ENCODE measurements at regions not wholly inside any gene's neighbourhood (a gene's known extent, or its start where the extent isn't known, plus 50 kb on each side); places are given as distances from the start of the nearest gene placed in this dataset.
"Not testable (repeated sequence)": the region's sequence is repeated elsewhere in the genome, so short reads cannot be mapped to it uniquely, and the experiment has no call there.

DNA sequence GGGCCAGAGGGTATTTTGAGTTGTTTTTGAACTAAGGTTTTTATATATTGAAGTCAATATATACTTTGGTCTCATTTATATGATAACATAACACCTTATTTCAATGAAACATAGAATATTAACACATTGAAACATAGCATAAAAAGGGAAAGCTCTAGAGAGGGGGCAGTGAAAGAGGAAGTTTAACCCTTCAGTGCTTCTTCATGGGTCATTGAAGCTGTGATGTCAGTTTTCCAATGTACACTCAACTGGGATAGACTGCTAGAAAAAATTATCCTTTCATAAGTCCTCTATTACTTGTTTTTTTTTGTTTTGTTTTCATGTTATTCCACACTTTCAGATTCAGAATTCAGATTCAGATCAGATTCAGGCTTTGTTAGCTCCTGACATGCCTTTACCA, 442.7 kb downstream of the EPHA5 start:
- H3K36me3 ChIP-seq (ENCODE audit: insufficient read depth, low read length): no peaks in the 10 kb centered on the region
- ATAC-seq (ENCODE audit: insufficient read depth, low read depth): no peak
- no peaks in the 10 kb centered on the region for H4K20me1 ChIP-seq (ENCODE audit: insufficient read depth, low read length)

DNA sequence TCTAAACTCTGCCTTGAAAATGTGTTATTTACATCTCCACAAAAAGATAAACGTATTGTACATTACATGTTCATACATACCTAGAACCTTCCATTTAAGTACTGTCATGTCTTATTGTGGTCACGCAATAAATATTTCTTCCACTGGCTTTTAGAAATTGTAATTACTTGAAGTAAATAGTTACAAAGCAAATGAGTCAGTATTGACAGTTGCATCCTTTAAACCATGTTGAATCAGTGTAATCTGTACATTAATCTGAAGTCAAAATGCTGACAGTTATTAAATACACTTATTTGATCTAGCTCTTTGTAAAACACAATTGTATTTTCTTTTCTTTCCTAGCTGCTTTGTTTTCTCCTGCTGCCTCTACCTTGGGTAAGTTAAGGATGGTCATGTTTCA, 446.7 kb downstream of the EPHA5 start:
- ATAC-seq (ENCODE audit: insufficient read depth, low read depth) (no peak), DNase-seq (no peak)
- Histone ChIP-seq H2AFZ (ENCODE audit: low read depth, low read length) (no peak overlapping the region), H3K4me2 (ENCODE audit: insufficient read depth, low read length) (no peak overlapping the region), H3K79me2 (ENCODE audit: insufficient read depth, low read length) (no peaks in the 10 kb centered on the region), H3K9me3 (ENCODE audit: insufficient read depth, low read length, severe bottlenecking) (no peaks in the 10 kb centered on the region), H3K9ac (ENCODE audit: low read depth, low read length) (no peak overlapping the region), H3K27ac (ENCODE audit: low read length) (no peak overlapping the region), H3K27me3 (ENCODE audit: insufficient read depth, low read length, poor library complexity) (no peaks in the 10 kb centered on the region), H4K20me1 (ENCODE audit: insufficient read depth, low read length) (no peaks in the 10 kb centered on the region), H3K4me1 (ENCODE audit: insufficient read depth, low read length) (no peaks in the 10 kb centered on the region), H3K36me3 (ENCODE audit: insufficient read depth, low read length) (no peaks in the 10 kb centered on the region), H3K4me3 (ENCODE audit: low read depth in 1 of 2, low read length in 2 of 2) (no peak overlapping the region)
- no peak for TF ChIP-seq EZH2 (IDR thresholded peaks at IDR 0.05; ENCODE audit: borderline replicate concordance, low read depth, low read length, severe bottlenecking)
- TF ChIP-seq, protein P1, sequence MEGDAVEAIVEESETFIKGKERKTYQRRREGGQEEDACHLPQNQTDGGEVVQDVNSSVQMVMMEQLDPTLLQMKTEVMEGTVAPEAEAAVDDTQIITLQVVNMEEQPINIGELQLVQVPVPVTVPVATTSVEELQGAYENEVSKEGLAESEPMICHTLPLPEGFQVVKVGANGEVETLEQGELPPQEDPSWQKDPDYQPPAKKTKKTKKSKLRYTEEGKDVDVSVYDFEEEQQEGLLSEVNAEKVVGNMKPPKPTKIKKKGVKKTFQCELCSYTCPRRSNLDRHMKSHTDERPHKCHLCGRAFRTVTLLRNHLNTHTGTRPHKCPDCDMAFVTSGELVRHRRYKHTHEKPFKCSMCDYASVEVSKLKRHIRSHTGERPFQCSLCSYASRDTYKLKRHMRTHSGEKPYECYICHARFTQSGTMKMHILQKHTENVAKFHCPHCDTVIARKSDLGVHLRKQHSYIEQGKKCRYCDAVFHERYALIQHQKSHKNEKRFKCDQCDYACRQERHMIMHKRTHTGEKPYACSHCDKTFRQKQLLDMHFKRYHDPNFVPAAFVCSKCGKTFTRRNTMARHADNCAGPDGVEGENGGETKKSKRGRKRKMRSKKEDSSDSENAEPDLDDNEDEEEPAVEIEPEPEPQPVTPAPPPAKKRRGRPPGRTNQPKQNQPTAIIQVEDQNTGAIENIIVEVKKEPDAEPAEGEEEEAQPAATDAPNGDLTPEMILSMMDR (IDR thresholded peaks at IDR 0.05; ENCODE audit: borderline replicate concordance, extremely low read depth, low read length, poor library complexity, severe bottlenecking): no peak

More for the DNA sequence above, 442.7 kb downstream of the EPHA5 start:
- Histone ChIP-seq H3K4me3 (ENCODE audit: low read depth in 1 of 2, low read length in 2 of 2) (no peak overlapping the region), H3K9me3 (ENCODE audit: insufficient read depth, low read length, severe bottlenecking) (no peaks in the 10 kb centered on the region), H3K27me3 (ENCODE audit: insufficient read depth, low read length, poor library complexity) (no peaks in the 10 kb centered on the region), H3K4me2 (ENCODE audit: insufficient read depth, low read length) (no peak overlapping the region), H3K27ac (ENCODE audit: low read length) (no peak overlapping the region), H2AFZ (ENCODE audit: low read depth, low read length) (no peak overlapping the region), H3K4me1 (ENCODE audit: insufficient read depth, low read length) (no peaks in the 10 kb centered on the region), H3K79me2 (ENCODE audit: insufficient read depth, low read length) (no peaks in the 10 kb centered on the region), H3K9ac (ENCODE audit: low read depth, low read length) (no peak overlapping the region)
- TF ChIP-seq EZH2 (IDR thresholded peaks at IDR 0.05; ENCODE audit: borderline replicate concordance, low read depth, low read length, severe bottlenecking): no peak
- TF ChIP-seq, protein P1 (IDR thresholded peaks at IDR 0.05; ENCODE audit: borderline replicate concordance, extremely low read depth, low read length, poor library complexity, severe bottlenecking): no peak
- DNase-seq: no peak

DNA sequence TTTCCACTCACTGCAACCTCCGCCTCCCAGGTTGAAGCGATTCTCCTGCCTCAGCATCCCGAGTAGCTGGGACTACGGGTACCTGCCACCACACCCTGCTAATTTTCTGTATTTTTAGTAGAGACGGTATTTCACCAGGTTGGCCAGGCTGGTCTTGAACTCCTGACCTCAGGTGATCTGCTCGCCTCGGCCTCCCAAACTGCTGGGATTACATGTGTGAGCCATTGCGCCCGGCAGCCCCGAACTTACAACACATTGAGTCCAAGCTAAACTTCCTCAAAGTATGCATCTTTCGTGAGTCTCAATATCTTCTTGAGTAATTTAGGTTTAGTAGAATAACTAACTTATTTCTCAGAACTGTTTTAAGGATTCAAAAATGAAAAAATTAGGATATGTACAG, 447.2 kb downstream of the EPHA5 start:
- H3K27me3 ChIP-seq (ENCODE audit: insufficient read depth, low read length, poor library complexity); H3K4me3 ChIP-seq (ENCODE audit: low read depth in 1 of 2, low read length in 2 of 2); H4K20me1 ChIP-seq (ENCODE audit: insufficient read depth, low read length); H2AFZ ChIP-seq (ENCODE audit: low read depth, low read length); H3K27ac ChIP-seq (ENCODE audit: low read length); H3K9ac ChIP-seq (ENCODE audit: low read depth, low read length); H3K79me2 ChIP-seq (ENCODE audit: insufficient read depth, low read length); H3K4me2 ChIP-seq (ENCODE audit: insufficient read depth, low read length); ATAC-seq (ENCODE audit: insufficient read depth, low read depth); DNase-seq; H3K36me3 ChIP-seq (ENCODE audit: insufficient read depth, low read length); H3K4me1 ChIP-seq (ENCODE audit: insufficient read depth, low read length); H3K9me3 ChIP-seq (ENCODE audit: insufficient read depth, low read length, severe bottlenecking): not testable (repeated sequence)

DNA sequence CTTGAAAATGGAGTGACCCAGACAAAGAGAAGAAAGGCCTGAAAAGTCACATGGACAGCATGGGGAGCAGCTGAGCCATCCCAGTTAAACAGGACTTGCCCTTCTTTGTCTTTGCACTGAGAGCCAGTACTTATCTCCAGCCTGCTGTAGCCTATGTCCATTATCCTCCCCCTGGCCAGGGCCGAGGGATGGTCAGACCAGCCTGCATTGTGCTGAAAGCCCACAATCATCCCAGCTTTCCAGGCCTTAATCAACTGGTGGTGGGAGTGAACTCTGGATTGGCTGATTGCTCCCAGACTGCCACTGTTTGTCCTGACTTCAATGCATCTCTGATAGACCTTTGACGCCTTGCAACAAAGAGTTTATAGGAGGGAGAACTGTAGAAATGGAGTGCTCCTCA, 453.1 kb downstream of the EPHA5 start:
- no peak for TF ChIP-seq EZH2 (IDR thresholded peaks at IDR 0.05; ENCODE audit: borderline replicate concordance, low read depth, low read length, severe bottlenecking)
- TF ChIP-seq, protein P1 (IDR thresholded peaks at IDR 0.05; ENCODE audit: borderline replicate concordance, extremely low read depth, low read length, poor library complexity, severe bottlenecking): no peak

More for the DNA sequence above, 453.1 kb downstream of the EPHA5 start:
- Histone ChIP-seq H3K27me3 (ENCODE audit: insufficient read depth, low read length, poor library complexity) (no peaks in the 10 kb centered on the region), H3K4me3 (ENCODE audit: low read depth in 1 of 2, low read length in 2 of 2) (no peak overlapping the region), H3K27ac (ENCODE audit: low read length) (no peak overlapping the region), H3K4me2 (ENCODE audit: insufficient read depth, low read length) (no peak overlapping the region), H4K20me1 (ENCODE audit: insufficient read depth, low read length) (no peaks in the 10 kb centered on the region), H3K4me1 (ENCODE audit: insufficient read depth, low read length) (no peaks in the 10 kb centered on the region), H3K9ac (ENCODE audit: low read depth, low read length) (no peak overlapping the region), H2AFZ (ENCODE audit: low read depth, low read length) (peak overlapping the region; percentile 47; the same call in 1 of the 2 replicates), H3K79me2 (ENCODE audit: insufficient read depth, low read length) (no peaks in the 10 kb centered on the region), H3K9me3 (ENCODE audit: insufficient read depth, low read length, severe bottlenecking) (no peaks in the 10 kb centered on the region), H3K36me3 (ENCODE audit: insufficient read depth, low read length) (no peaks in the 10 kb centered on the region)
- ATAC-seq (ENCODE audit: insufficient read depth, low read depth): no peak
- no peak for DNase-seq
